GM21447 (cell line): ENCODE measurements at regions not wholly inside any gene's neighbourhood (a gene's known extent, or its start where the extent isn't known, plus 50 kb on each side); places are given as distances from the start of the nearest gene placed in this dataset.
A peak's percentile ranks its signal among the peaks of the same experiment; 100 is the strongest.

ENCODE experiments used
- ATAC-seq: cut with Tn5 transposase; IDR thresholded peaks from one replicate; pipeline ENCODE4 v1.9.1; 2021; ENCODE audit not compliant: unreplicated experiment

- no peak for ATAC-seq
Measured at GRCh38 chr5:8316608-8317280, 447.8 kb downstream of the MTRR start.

GRCh38 chr5:8317335-8317734 is 448.4 kb downstream of the MTRR start:
- ATAC-seq: no peak

GRCh38 chr5:8320244-8320643 is 451.3 kb downstream of the MTRR start:
- no peak for ATAC-seq

GRCh38 chr5:8321272-8321671 is 452.3 kb downstream of the MTRR start:
- no peak for ATAC-seq

GRCh38 chr5:8322484-8322883 is 453.5 kb downstream of the MTRR start:
- ATAC-seq: no peak

- no peak for ATAC-seq
Measured at GRCh38 chr5:8327016-8327415, 458.1 kb downstream of the MTRR start.

GRCh38 chr5:8329773-8330172 is 460.8 kb downstream of the MTRR start:
- no peak for ATAC-seq

GRCh38 chr5:8332666-8333445 is 463.9 kb downstream of the MTRR start:
- ATAC-seq: no peak

- no peak for ATAC-seq
Measured at GRCh38 chr5:8333485-8333884, 464.5 kb downstream of the MTRR start.

GRCh38 chr5:8333977-8334376 is 465.0 kb downstream of the MTRR start:
- no peak for ATAC-seq

- ATAC-seq: no peak
Measured at GRCh38 chr5:8340261-8340660, 471.3 kb downstream of the MTRR start.

- peak; percentile 58 for ATAC-seq
Measured at GRCh38 chr5:8340739-8341344, 471.9 kb downstream of the MTRR start.

- ATAC-seq: no peak
Measured at GRCh38 chr5:8341406-8341805, 472.5 kb downstream of the MTRR start.

GRCh38 chr5:8347984-8348383 is 479.0 kb downstream of the MTRR start:
- no peak for ATAC-seq

GRCh38 chr5:8349855-8350254 is 480.9 kb downstream of the MTRR start:
- peak; percentile 99 for ATAC-seq

GRCh38 chr5:8350644-8351339 is 481.8 kb downstream of the MTRR start:
- no peak for ATAC-seq

GRCh38 chr5:8355981-8356380 is 487.0 kb downstream of the MTRR start:
- no peak for ATAC-seq

- no peak for ATAC-seq
Measured at GRCh38 chr5:8360012-8360411, 491.1 kb downstream of the MTRR start.

GRCh38 chr5:8362495-8362894 is 493.5 kb downstream of the MTRR start:
- no peak for ATAC-seq

GRCh38 chr5:8363138-8363537 is 494.2 kb downstream of the MTRR start:
- no peak for ATAC-seq

- no peak for ATAC-seq
Measured at GRCh38 chr5:8366266-8366665, 497.3 kb downstream of the MTRR start.

GRCh38 chr5:8376478-8376877 is 507.5 kb downstream of the MTRR start:
- ATAC-seq: no peak
